HCT116 (cell line): ENCODE measurements at regions not wholly inside any gene's neighbourhood (a gene's known extent, or its start where the extent isn't known, plus 50 kb on each side); places are given as distances from the start of the nearest gene placed in this dataset.

Source experiments
- ATAC-seq: fragments of 200-7000 bp; cut with Tn5 transposase; 2 replicates; pipeline ENCODE4 v1.9.1; 2020; ENCODE audit warnings: mild to moderate bottlenecking, moderate library complexity
- BruUV-seq: library from RNA; stranded (reverse); fragments of 400-500 nt; replicated peaks from 2 replicates; lab custom pipeline; 2021; lab: Mats Ljungman, UMichigan
- CTCF ChIA-PET: fragments of 300-600 bp; sonication (Branson Sonifier 250); formaldehyde crosslinking; loops from one replicate; lab custom pipeline; 2021; ENCODE audit warnings: antibody characterized with exemption; lab: Charles Lee
- POLR2A ChIA-PET: fragments of 300-600, 350-600 bp; sonication (Branson Sonifier 250); formaldehyde crosslinking; loops from one replicate; lab custom pipeline; 2021; ENCODE audit warnings: antibody characterized with exemption; lab: Charles Lee
- RAD21 ChIA-PET, 2 experiments: fragments of 300-600 bp; sonication (Branson Sonifier 250); formaldehyde crosslinking; loops; one replicate each; lab custom pipeline; 2023; ENCODE audit warnings: low total read pairs in 2 of 2; ENCODE audit not compliant: uncharacterized antibody in 2 of 2, unreplicated experiment in 2 of 2, low non-redundant PET in 1 of 2; lab: Charles Lee
- DNase-seq: peaks from one replicate; pipeline ENCODE4 v3.0.0-alpha.2; 2010; ENCODE audit warnings: low read depth, low spot score
- H2AFZ ChIP-seq: fragments of 200-600 bp; shearing (Covaris generic), sonication (generic); 2 replicates; pipeline ENCODE4 v1.6.1; 2017; ENCODE audit warnings: low read depth, mixed run types, mixed read lengths, antibody characterized with exemption, low read length; ENCODE audit not compliant: poor library complexity, severe bottlenecking
- H3K27ac ChIP-seq: 2 replicates; pipeline ENCODE4 v1.5.1; 2012; ENCODE audit warnings: low read depth, low read length
- H3K27me3 ChIP-seq: fragments of 200-600 bp; sonication (generic); 2 replicates; pipeline ENCODE4 v1.6.1; 2016; ENCODE audit warnings: mixed run types, low read length, mixed read lengths; ENCODE audit not compliant: insufficient read depth
- H3K36me3 ChIP-seq, 2 experiments: fragments of 200-500 bp in 1 of 2; fragments of 200-600 bp in 1 of 2; sonication (Bioruptor generic) in 1 of 2; sonication (generic) in 1 of 2; 2 replicates each; pipeline versions ENCODE4 v1.5.1 to v1.6.1; 2014 to 2016; ENCODE audit warnings: low read length in 2 of 2, inconsistent platforms in 1 of 2, mixed read lengths in 1 of 2, mixed run types in 1 of 2; ENCODE audit not compliant: insufficient read depth in 2 of 2, control insufficient read depth in 1 of 2
- H3K4me1 ChIP-seq, 2 experiments: fragments of 200-600 bp in 1 of 2; sonication (generic) in 1 of 2; 2 replicates each; pipeline versions ENCODE4 v1.5.1 to v1.6.1; 2012 to 2017; ENCODE audit warnings: low read length in 2 of 2, inconsistent platforms in 1 of 2, mild to moderate bottlenecking in 1 of 2, mixed read lengths in 1 of 2, mixed run types in 1 of 2, moderate library complexity in 1 of 2; ENCODE audit not compliant: insufficient read depth in 2 of 2, control insufficient read depth in 1 of 2
- H3K4me2 ChIP-seq: fragments of 200-600 bp; sonication (generic); 2 replicates; pipeline ENCODE4 v1.6.1; 2017; ENCODE audit warnings: mixed run types, low read length, mixed read lengths
- H3K4me3 ChIP-seq, 2 experiments: fragments of 200-600 bp in 1 of 2; sonication (generic) in 1 of 2; replicated peaks in 1 of 2; 2 replicates each; pipeline ENCODE4 v1.5.1; 2011 to 2016; ENCODE audit warnings: low read length in 2 of 2, control low read depth in 1 of 2, low read depth in 1 of 2, mild to moderate bottlenecking in 1 of 2, mixed read lengths in 1 of 2, mixed run types in 1 of 2
- H3K79me2 ChIP-seq: fragments of 200-600 bp; sonication (generic); 2 replicates; pipeline ENCODE4 v1.6.1; 2017; ENCODE audit warnings: mild to moderate bottlenecking, mixed run types, low read length, moderate library complexity, mixed read lengths; ENCODE audit not compliant: insufficient read depth
- H3K9ac ChIP-seq: fragments of 200-600 bp; sonication (generic); 2 replicates; pipeline ENCODE4 v1.6.1; 2016; ENCODE audit warnings: low read length, mixed read lengths
- H3K9me2 ChIP-seq: fragments of 200-600 bp; sonication (generic), shearing (Covaris generic); 2 replicates; pipeline ENCODE4 v1.6.1; 2017; ENCODE audit warnings: mixed run types, mild to moderate bottlenecking, moderate library complexity; ENCODE audit not compliant: insufficient read depth
- H3K9me3 ChIP-seq, 2 experiments: fragments of 200-500 bp in 1 of 2; fragments of 200-600 bp in 1 of 2; sonication (Bioruptor generic) in 1 of 2; sonication (generic) in 1 of 2; 2 replicates each; pipeline ENCODE4 v1.6.1; 2014 to 2017; ENCODE audit warnings: low read length in 2 of 2, mixed read lengths in 2 of 2, inconsistent platforms in 1 of 2, low read depth in 1 of 2, mild to moderate bottlenecking in 1 of 2, mixed run types in 1 of 2, moderate library complexity in 1 of 2; ENCODE audit not compliant: control insufficient read depth in 1 of 2, insufficient read depth in 1 of 2
- H4K20me1 ChIP-seq: fragments of 200-600 bp; sonication (generic), shearing (Covaris generic); 2 replicates; pipeline ENCODE4 v1.6.1; 2017; ENCODE audit warnings: mixed run types, mild to moderate bottlenecking, moderate library complexity; ENCODE audit not compliant: insufficient read depth
- EZH2phosphoT487 ChIP-seq: fragments of 200-600 bp; IDR thresholded peaks from 2 replicates; pipeline ENCODE4 v1.6.1; 2018; ENCODE audit warnings: antibody characterized with exemption, borderline replicate concordance
- SIN3A ChIP-seq: IDR thresholded peaks from 2 replicates; pipeline ENCODE4 v1.6.1; 2012; ENCODE audit warnings: low read depth
- YY1 ChIP-seq: IDR thresholded peaks from 2 replicates; pipeline ENCODE4 v1.6.1; 2011; ENCODE audit warnings: low read length, low read depth, moderate library complexity, mild to moderate bottlenecking; ENCODE audit not compliant: insufficient replicate concordance; ENCODE audit errors: extremely low read depth
- intact Hi-C: fragments of 100-400 bp; cut with micrococcal nuclease; formaldehyde crosslinking; loops from 2 replicates; pipeline ENCODE4 v1.10.0; 2022

- ChIA-PET POLR2A (no interaction called here), RAD21 (no interaction called here), CTCF (no interaction called here)
- no peaks in the 10 kb centered on the region for H4K20me1 ChIP-seq
- no peak overlapping the region for H2AFZ ChIP-seq
- H3K36me3 ChIP-seq: no peaks in the 10 kb centered on the region
- no peak overlapping the region for H3K27ac ChIP-seq
- H3K4me3 ChIP-seq: no peak overlapping the region
- H3K27me3 ChIP-seq: no peaks in the 10 kb centered on the region
- peaks cover 0 to 27% of the 10 kb centered on the region in 2 experiments; a peak in 2 of 4 replicates for H3K4me1 ChIP-seq
- H3K9me2 ChIP-seq: no peaks in the 10 kb centered on the region
- no peak overlapping the region for H3K9ac ChIP-seq
- DNase-seq (no peak), ATAC-seq (no peak)
- intact Hi-C loops: no loop called here
- no peaks in the 10 kb centered on the region for H3K9me3 ChIP-seq
- H3K79me2 ChIP-seq: no peaks in the 10 kb centered on the region
- TF ChIP-seq YY1 (no peak), SIN3A (no peak), EZH2phosphoT487 (no peak)
- peak overlapping the region; percentile 58; the same call in 1 of the 2 replicates for H3K4me2 ChIP-seq
- BruUV-seq: no TSS peak
These were observed 49.6 kb upstream of the CD93 start for GRCh38 chr20:23135449-23136420.
